ENCODE measurements at regions not wholly inside any gene's neighbourhood (a gene's known extent, or its start where the extent isn't known, plus 50 kb on each side); places are given as distances from the start of the nearest gene placed in this dataset.

- H3K4me1 ChIP-seq (replicated peaks in 1 of 2) = no peaks in the 10 kb centered on the region
- ATAC-seq (replicated peaks in 6 of 8) = peak in 1 of 8 experiments; percentile 19
- no peak overlapping the region for H3K27ac ChIP-seq
- 0 to 68% (median 27%) methylated on average over 3 to 16 of the region's 17 CpGs; no CpG with 5 or more reads in 3 of the 10 experiments for WGBS, 10 experiments
- H3K4me3 ChIP-seq = no peak overlapping the region
- in situ Hi-C loops (cut with MboI; ENCODE audit: low pct_unique_long_range_greater_than_20kb in 2 of 9, low sequenced_read_pairs in 9 of 9, unreplicated experiment in 9 of 9) = no loop called here
These were observed 291.0 kb downstream of the BRD1 start for GRCh38 chr22:49536571-49537131.

DNA sequence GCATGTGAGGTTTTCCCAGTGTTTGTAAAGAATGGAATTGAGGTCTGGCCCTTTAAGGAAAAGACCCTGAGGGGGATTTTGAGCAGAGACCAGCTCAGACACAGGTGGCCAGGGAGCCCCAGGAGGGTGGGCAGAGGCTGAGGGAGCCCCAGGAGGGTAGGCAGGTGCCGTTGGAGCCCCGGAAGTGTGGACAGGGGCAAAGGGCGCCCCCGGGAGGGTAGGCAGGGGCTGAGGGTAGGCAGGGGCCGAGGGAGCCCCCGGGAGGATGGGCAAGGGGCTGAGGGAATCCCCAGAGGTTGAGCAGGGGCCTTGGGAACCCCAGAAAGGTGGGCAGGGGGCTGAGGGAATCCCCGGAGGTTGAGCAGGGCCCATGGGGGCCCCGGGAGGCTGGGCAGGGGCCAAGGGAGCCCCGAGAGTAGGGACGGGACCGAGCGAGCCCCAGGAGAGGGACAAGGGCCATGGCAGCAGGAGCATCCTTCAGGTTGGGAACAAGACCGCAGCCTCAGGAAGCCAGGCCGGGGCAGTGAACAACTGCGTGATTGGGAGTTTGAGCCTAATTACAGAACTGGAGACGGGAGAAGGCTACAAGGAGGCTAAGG, 292.0 kb downstream of the BRD1 start:
- no peak overlapping the region for H3K4me3 ChIP-seq
- H3K4me1 ChIP-seq (replicated peaks in 1 of 2) = no peaks in the 10 kb centered on the region
- H3K27ac ChIP-seq = no peak overlapping the region
- WGBS, 10 experiments = 0 to 93% (median 54%) methylated on average over 1 to 6 of the region's 16 CpGs; no CpG with 5 or more reads in 5 of the 10 experiments
- in situ Hi-C loops (cut with MboI; ENCODE audit: low pct_unique_long_range_greater_than_20kb in 2 of 9, low sequenced_read_pairs in 9 of 9, unreplicated experiment in 9 of 9) = no loop called here
- no peak for ATAC-seq (replicated peaks in 6 of 8)

- H3K4me3 ChIP-seq = no peak overlapping the region
- in situ Hi-C loops (cut with MboI; ENCODE audit: low pct_unique_long_range_greater_than_20kb in 2 of 9, low sequenced_read_pairs in 9 of 9, unreplicated experiment in 9 of 9) = no loop called here
- WGBS, 10 experiments = 0 to 100% (median 87%) methylated on average over 1 to 6 of the region's 9 CpGs; no CpG with 5 or more reads in 4 of the 10 experiments
- H3K4me1 ChIP-seq (replicated peaks in 1 of 2) = no peaks in the 10 kb centered on the region
- ATAC-seq (replicated peaks in 6 of 8) = no peak
- no peak overlapping the region for H3K27ac ChIP-seq
These were observed 292.5 kb downstream of the BRD1 start for GRCh38 chr22:49535126-49535525.

DNA sequence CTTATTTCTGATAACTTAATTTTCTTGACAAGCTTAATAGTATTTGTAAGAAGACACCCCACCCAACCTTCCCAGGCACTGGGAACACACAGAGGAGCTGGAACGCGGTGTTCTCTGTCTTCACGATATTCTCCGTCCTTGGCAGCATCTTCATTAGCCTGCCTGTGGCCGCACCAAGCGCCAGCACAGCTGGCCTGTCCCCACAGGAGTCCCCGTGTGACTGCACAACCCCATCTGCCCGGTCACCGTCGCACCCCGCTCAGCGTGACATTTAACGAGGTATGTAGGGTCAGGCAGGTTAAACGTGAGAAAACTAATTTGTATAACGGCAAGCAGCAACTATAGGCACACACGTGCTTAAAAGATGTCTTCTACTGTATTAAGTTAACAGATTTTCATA, 293.3 kb downstream of the BRD1 start:
- in situ Hi-C loops (cut with MboI; ENCODE audit: low pct_unique_long_range_greater_than_20kb in 2 of 9, low sequenced_read_pairs in 9 of 9, unreplicated experiment in 9 of 9) = no loop called here
- WGBS, 10 experiments = 12 to 97% (median 63%) methylated on average over 5 to 16 of the region's 16 CpGs; no CpG with 5 or more reads in 2 of the 10 experiments

DNA sequence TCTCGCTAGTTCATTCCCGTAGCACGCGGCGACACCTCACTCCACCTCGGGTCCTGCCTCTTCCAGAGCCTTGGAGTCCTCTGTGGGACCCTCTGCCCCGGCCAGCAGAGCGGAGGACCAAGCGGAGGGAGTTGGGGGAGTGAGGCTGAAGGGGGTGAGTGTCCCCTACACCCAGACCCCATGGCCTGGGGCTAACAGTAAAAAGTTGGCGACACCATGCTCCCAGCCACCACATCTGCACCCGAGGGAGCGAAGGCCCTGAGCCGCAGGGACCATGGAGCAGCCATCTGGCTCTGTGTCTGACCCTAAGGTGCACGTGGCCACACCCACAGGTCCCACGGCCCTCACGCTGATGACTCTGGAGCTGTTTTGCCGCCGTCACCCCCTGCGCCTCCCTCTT, 293.8 kb downstream of the BRD1 start:
- ATAC-seq (replicated peaks in 6 of 8) = no peak
- Histone ChIP-seq H3K27ac (no peak overlapping the region), H3K4me1 (replicated peaks in 1 of 2) (no peaks in the 10 kb centered on the region), H3K4me3 (no peak overlapping the region)
- in situ Hi-C loops (cut with MboI; ENCODE audit: low pct_unique_long_range_greater_than_20kb in 2 of 9, low sequenced_read_pairs in 9 of 9, unreplicated experiment in 9 of 9) = no loop called here
- 26 to 94% (median 50%) methylated on average over 1 to 10 of the region's 19 CpGs; no CpG with 5 or more reads in 5 of the 10 experiments for WGBS, 10 experiments

More for the DNA sequence above, 293.3 kb downstream of the BRD1 start:
- H3K4me3 ChIP-seq = no peak overlapping the region
- no peak overlapping the region for H3K27ac ChIP-seq
- no peak for ATAC-seq (replicated peaks in 6 of 8)
- H3K4me1 ChIP-seq (replicated peaks in 1 of 2) = no peaks in the 10 kb centered on the region

- in situ Hi-C loops (cut with MboI; ENCODE audit: low pct_unique_long_range_greater_than_20kb in 2 of 9, low sequenced_read_pairs in 9 of 9, unreplicated experiment in 9 of 9) = no loop called here
- Histone ChIP-seq H3K27ac (no peak overlapping the region), H3K4me3 (no peak overlapping the region), H3K4me1 (replicated peaks in 1 of 2) (no peaks in the 10 kb centered on the region)
- WGBS, 10 experiments = 25 to 100% (median 55%) methylated on average over 1 to 11 of the region's 22 CpGs; no CpG with 5 or more reads in 3 of the 10 experiments
- no peak for ATAC-seq (replicated peaks in 6 of 8)
These were observed 294.5 kb downstream of the BRD1 start for GRCh38 chr22:49532869-49533802.

GRCh38 chr22:49531368-49531791, 296.3 kb downstream of the BRD1 start:
- no peak for ATAC-seq (replicated peaks in 6 of 8)
- Histone ChIP-seq H3K27ac (no peak overlapping the region), H3K4me3 (no peak overlapping the region), H3K4me1 (replicated peaks in 1 of 2) (no peaks in the 10 kb centered on the region)
- 0 to 73% (median 40%) methylated on average over 1 to 4 of the region's 11 CpGs; no CpG with 5 or more reads in 5 of the 10 experiments for WGBS, 10 experiments
- in situ Hi-C loops (cut with MboI; ENCODE audit: low pct_unique_long_range_greater_than_20kb in 2 of 9, low sequenced_read_pairs in 9 of 9, unreplicated experiment in 9 of 9) = no loop called here

- no peak overlapping the region for H3K27ac ChIP-seq
- H3K4me1 ChIP-seq (replicated peaks in 1 of 2) = no peaks in the 10 kb centered on the region
- H3K4me3 ChIP-seq = no peak overlapping the region
- ATAC-seq (replicated peaks in 6 of 8) = no peak
- WGBS, 10 experiments = 18 to 82% (median 54%) methylated on average over 1 to 16 of the region's 19 CpGs; no CpG with 5 or more reads in 1 of the 10 experiments
- in situ Hi-C loops (cut with MboI; ENCODE audit: low pct_unique_long_range_greater_than_20kb in 2 of 9, low sequenced_read_pairs in 9 of 9, unreplicated experiment in 9 of 9) = no loop called here
These were observed 296.9 kb downstream of the BRD1 start for GRCh38 chr22:49530671-49531367.

- Histone ChIP-seq H3K4me1 (replicated peaks in 1 of 2) (no peaks in the 10 kb centered on the region), H3K27ac (no peak overlapping the region), H3K4me3 (no peak overlapping the region)
- no peak for ATAC-seq (replicated peaks in 6 of 8)
- in situ Hi-C loops (cut with MboI; ENCODE audit: low pct_unique_long_range_greater_than_20kb in 2 of 9, low sequenced_read_pairs in 9 of 9, unreplicated experiment in 9 of 9) = no loop called here
- WGBS, 10 experiments = 100% methylated on average over 1 of the region's 6 CpGs; no CpG with 5 or more reads in 9 of the 10 experiments
These were observed 299.3 kb downstream of the BRD1 start for GRCh38 chr22:49528420-49528720.

DNA sequence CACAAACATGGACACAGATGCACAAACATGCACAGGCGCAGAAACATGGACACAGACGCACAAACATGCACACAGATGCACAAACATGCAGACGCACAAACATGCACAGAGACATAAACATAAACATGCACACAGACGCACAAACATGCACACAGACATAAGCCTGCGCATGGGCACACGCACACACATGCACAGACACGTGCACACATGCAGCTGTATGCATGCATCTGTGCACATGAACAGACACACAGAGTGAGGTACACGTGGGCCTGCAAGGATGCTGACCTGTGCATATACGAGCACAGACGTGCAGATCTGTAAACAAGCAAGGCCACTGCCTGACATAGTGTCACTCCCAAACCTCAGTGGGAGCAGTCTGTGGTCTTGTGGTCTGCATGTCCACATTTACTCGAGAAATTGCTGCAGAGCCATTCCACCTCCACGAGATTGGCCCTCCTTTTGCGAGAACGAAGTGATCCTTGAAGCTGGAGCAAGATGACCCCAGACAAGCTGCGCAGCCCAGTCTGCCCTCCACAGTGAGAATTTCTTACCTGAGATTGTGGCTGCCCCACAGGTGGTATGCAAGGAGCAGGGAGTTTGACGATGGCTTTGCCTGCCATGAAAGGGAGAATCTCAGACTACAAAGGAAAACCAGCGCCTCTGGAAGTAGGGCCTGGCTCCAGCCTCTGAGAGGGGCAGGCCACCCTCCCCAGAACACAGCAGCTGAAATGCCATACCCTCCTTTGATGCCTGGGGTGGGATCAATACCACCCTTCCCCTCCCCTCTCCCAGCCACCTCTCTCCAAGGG, 299.9 kb downstream of the BRD1 start:
- Histone ChIP-seq H3K4me1 (replicated peaks in 1 of 2) (no peaks in the 10 kb centered on the region), H3K27ac (no peak overlapping the region), H3K4me3 (no peak overlapping the region)
- in situ Hi-C loops (cut with MboI; ENCODE audit: low pct_unique_long_range_greater_than_20kb in 2 of 9, low sequenced_read_pairs in 9 of 9, unreplicated experiment in 9 of 9) = no loop called here
- WGBS, 10 experiments = 20 to 81% (median 66%) methylated on average over 2 to 13 of the region's 17 CpGs; no CpG with 5 or more reads in 2 of the 10 experiments
- ATAC-seq (replicated peaks in 6 of 8) = no peak

GRCh38 chr22:49525801-49526535, 301.7 kb downstream of the BRD1 start:
- H3K4me1 ChIP-seq (replicated peaks in 1 of 2) = no peaks in the 10 kb centered on the region
- in situ Hi-C loops (cut with MboI; ENCODE audit: low pct_unique_long_range_greater_than_20kb in 2 of 9, low sequenced_read_pairs in 9 of 9, unreplicated experiment in 9 of 9) = no loop called here
- 0 to 89% (median 74%) methylated on average over 1 to 9 of the region's 14 CpGs; no CpG with 5 or more reads in 4 of the 10 experiments for WGBS, 10 experiments
- H3K27ac ChIP-seq = no peak overlapping the region
- no peak overlapping the region for H3K4me3 ChIP-seq
- ATAC-seq (replicated peaks in 6 of 8) = peak in 4 of 8 experiments; percentile 36 to 51 (median 44)

DNA sequence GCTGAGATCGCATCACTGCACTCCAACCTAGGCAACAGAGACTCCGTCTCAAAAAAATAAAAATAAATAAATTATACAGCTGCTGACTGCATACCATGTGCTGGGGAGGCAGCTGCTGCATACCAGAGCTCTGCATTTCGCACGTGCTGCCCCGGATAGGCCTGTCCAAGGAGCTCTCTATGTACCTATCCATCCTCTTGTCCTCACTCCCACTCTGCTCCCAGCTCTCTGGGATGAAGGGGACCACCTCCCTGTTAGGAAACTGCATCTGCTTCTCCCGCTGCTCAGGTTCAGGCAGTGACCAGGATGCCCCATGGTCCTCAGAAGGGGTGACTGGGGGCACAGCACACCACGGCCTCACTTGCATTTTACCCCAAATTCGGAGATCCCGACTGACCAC, 302.3 kb downstream of the BRD1 start:
- peak in 1 of 8 experiments; percentile 20 for ATAC-seq (replicated peaks in 6 of 8)
- 0 to 90% (median 47%) methylated on average over 2 to 7 of the region's 9 CpGs; no CpG with 5 or more reads in 4 of the 10 experiments for WGBS, 10 experiments
- no peaks in the 10 kb centered on the region for H3K4me1 ChIP-seq (replicated peaks in 1 of 2)
- H3K4me3 ChIP-seq = no peak overlapping the region
- in situ Hi-C loops (cut with MboI; ENCODE audit: low pct_unique_long_range_greater_than_20kb in 2 of 9, low sequenced_read_pairs in 9 of 9, unreplicated experiment in 9 of 9) = no loop called here
- no peak overlapping the region for H3K27ac ChIP-seq
